HG02885 (cell line): ENCODE measurements at regions not wholly inside any gene's neighbourhood (a gene's known extent, or its start where the extent isn't known, plus 50 kb on each side); places are given as distances from the start of the nearest gene placed in this dataset.

Experiments used
- ATAC-seq: cut with Tn5 transposase; IDR thresholded peaks from one replicate; pipeline ENCODE4 v1.9.1; 2021; ENCODE audit warnings: mild to moderate bottlenecking; ENCODE audit not compliant: unreplicated experiment, poor library complexity

- no peak for ATAC-seq
These were observed 316.8 kb upstream of the CHRM2 start for GRCh38 chr7:136551618-136552017.

DNA sequence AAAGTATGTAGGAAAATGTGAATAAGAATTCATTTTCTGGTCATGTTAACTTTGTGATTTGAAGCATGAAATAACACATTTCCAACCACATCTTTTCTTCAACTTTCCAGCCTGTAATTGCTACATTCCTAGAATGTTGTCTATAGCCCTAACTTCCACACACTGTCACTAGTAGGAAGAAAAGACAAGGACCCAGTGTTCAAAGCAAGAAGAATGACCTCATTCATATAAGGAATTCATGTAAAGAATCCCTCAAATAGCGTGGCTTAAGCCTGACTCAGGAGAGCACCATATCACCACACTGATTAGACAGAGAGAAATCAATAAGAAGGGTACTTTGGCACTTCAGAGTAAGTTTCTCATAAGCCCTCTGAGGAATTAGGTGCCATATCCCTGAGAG, 318.7 kb upstream of the CHRM2 start:
- no peak for ATAC-seq

GRCh38 chr7:136533732-136534131, 334.7 kb upstream of the CHRM2 start:
- ATAC-seq = no peak

GRCh38 chr7:136530831-136531230, 337.6 kb upstream of the CHRM2 start:
- no peak for ATAC-seq

- no peak for ATAC-seq
These were observed 340.1 kb upstream of the CHRM2 start for GRCh38 chr7:136528329-136528728.

GRCh38 chr7:136527554-136527953, 340.9 kb upstream of the CHRM2 start:
- no peak for ATAC-seq

DNA sequence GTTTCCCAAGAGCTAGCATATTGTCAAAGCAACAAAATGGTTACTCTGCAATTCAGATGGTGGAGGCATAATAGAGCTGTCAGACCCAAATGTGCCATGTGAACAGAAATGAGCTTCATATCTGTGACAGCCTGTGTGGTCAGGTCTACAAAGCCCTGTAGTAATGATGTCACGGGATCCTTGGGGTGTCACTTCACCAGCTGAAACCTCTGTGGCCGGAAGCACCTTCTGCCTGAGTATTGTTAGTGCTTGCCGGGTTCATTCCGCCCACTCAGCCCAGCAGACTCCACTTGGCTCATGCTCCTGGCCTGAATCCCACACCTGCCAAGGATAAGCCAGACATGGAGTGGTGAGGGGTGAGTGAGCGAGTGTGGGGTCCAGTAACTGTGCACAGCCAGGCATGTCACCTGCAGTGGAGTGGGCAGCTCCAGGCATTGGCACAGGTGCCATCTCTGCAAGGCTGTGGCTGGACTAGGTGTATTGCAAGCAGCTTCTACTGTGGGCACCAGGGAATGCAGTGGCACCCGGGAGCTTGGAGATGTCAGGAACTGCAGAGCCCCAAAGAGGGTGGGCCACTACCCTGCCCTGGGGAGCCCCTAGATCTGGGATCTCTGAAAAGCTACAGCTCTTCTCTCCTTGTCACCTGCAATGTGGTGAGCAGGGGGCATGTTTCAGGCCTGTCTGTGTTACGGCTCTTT, 341.9 kb upstream of the CHRM2 start:
- no peak for ATAC-seq

DNA sequence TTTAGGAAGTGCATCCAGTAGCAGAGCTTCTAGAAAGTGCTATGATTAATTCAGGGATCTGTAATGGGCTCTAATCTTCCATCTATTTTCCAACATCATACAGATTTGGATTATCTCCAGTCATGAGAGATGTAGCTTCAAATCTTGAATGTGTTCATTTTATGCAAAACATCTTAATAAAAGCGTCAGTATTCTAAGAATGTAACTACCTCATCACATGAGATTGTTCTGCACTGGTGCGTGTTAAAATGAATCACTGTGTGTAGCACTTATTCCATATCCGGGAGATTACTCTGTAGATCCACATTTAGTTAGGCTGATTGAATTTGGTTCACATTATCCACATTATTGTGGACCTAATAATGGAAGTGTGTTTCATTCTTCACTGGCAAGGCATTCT, 344.9 kb upstream of the CHRM2 start:
- ATAC-seq = no peak

DNA sequence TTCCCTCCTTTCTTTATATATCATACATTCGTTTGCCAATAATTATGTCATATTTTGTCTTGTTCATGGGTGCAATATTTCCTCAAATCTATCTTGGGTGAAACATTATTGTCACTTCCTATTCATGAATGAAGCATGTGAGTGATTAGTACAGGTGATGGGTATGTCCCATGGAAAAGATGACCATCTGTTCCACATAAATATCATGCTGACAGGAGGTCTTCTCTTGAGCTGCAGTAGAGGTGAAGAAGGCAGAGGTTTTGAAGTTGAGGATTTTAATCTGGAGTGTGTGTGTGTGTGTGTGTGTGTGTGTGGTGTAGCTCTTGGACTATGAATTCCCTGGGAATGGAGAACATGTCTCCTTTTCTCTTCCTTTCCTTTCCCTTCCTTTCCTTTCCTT, 350.5 kb upstream of the CHRM2 start:
- no peak for ATAC-seq

- no peak for ATAC-seq
These were observed 353.7 kb upstream of the CHRM2 start for GRCh38 chr7:136514776-136515175.

DNA sequence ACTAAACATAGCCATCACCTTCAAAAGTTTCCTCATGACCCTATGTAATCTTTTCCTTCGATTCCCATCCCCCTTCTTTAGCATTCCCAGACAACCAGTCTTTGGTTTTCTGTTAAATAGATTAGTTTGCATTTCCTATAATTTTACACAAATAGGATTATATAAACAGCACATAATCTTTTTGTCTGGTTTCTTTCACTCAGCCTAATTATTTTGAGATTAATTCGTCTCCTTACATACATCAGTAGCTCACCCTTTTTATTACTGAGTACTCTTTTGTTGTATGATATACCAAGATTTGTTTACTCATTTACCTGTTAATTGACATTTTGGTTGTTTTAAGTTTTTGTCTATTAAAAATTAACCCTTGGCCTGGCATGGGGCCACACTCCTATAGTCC, 354.7 kb upstream of the CHRM2 start:
- ATAC-seq = no peak

GRCh38 chr7:136509466-136509865, 359.0 kb upstream of the CHRM2 start:
- no peak for ATAC-seq

- ATAC-seq = no peak
These were observed 366.3 kb upstream of the CHRM2 start for GRCh38 chr7:136502162-136502561.

- ATAC-seq = no peak
These were observed 367.3 kb upstream of the CHRM2 start for GRCh38 chr7:136501151-136501550.

- ATAC-seq = no peak
These were observed 371.9 kb upstream of the CHRM2 start for GRCh38 chr7:136496551-136496950.

DNA sequence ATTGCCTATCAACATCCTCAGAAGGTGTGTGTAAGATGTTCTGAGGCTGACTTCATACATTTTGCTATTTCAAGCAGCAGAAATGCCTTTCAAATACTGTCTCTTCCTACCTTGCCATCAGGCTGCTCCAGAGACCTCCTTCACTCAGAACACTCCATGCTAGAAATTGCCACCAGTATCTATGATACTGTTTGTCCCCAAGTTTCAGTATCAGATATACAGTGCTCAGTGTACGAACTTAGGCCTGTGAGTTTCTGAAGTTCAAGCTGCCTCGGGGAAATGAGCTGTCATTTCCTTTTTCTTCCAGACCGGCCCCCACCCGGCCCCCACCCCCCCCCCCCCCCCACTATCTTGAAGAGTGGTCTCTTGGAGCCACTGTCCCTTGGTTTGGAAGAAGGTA, 373.4 kb upstream of the CHRM2 start:
- ATAC-seq = no peak

DNA sequence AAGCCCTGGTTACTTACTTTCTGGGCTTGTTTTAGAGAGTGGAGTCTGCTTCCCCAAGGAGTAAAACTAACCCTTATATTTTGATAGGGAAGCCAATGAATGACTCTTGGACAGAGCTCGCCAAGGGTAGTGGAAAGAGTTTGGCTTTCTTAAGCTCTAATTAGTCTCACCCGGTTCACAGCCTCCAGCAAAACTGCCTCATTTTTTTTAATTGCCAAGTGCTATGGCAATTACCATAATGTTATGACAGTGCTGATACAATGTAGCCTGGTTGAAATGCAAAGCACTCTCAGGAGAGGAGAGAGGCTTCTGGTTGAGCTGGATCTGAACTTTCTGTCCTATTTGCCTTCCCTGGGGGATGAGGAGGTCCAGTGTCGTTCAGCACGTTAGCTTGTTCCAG, 376.1 kb upstream of the CHRM2 start:
- no peak for ATAC-seq

GRCh38 chr7:136489808-136490207, 378.6 kb upstream of the CHRM2 start:
- ATAC-seq = no peak

- no peak for ATAC-seq
These were observed 387.6 kb upstream of the CHRM2 start for GRCh38 chr7:136480901-136481300.

GRCh38 chr7:136479922-136480321, 388.5 kb upstream of the CHRM2 start:
- no peak for ATAC-seq

DNA sequence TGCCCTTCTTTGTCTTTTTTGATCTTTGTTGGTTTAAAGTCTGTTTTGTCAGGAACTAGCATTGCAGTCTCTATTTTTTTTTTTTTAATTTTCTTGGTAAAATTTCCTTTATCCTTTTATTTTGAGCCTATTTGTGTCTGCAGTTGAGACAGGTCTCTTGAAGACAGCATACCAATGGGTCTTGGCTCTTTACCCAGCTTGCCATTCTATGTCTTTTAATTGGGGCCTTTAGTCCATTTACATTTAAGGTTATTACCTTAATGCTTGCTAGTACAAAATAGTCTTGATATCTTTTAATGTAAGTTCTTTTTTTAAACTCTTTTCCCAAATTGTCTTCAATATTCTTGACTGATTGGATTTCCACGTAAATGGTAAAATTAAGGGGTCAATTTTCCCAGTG, 398.3 kb upstream of the CHRM2 start:
- no peak for ATAC-seq

DNA sequence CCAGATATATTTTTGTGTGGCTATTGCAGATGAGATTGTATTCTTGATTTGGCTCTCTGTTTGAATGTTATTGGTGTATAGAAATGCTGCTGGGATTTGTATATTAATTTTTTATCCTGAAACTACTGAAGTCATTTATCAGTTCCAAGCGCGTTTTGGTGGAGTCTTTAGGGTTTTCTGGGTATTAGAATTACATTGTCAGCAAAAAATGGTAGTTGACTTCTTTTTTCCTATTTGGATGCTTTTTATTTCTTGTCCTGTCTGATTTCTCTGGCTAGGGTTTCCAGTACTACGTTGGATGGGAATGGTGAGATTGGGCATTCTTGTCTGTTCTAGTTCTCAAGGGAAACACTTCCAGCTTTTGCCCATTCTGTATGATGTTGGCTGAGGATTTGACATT, 415.5 kb upstream of the CHRM2 start:
- no peak for ATAC-seq

- no peak for ATAC-seq
These were observed 421.7 kb upstream of the CHRM2 start for GRCh38 chr7:136446751-136447150.
